ENCODE measurements at regions not wholly inside any gene's neighbourhood (a gene's known extent, or its start where the extent isn't known, plus 50 kb on each side); places are given as distances from the start of the nearest gene placed in this dataset.

DNA sequence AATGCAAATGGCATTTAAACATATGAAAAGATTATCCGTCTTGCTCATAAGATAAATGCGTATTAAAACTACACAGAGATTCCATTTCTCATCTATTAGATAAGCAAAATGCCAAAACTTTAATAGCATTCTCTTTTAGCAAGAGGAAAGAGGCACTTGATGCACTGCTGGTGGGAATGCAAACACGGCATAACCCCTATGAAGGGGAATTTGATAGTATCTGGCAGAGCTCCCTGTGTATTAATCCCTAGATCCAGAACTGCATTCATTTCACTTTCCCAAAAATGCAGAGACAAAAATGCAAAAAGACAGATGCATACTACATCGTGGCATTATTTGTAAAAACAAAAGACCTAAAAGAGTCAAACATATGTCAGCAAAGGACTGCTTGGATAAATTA, 193.6 kb upstream of the STARD13 start:
- TF ChIP-seq CTCF (IDR thresholded peaks at IDR 0.05; ENCODE audit: poor library complexity, severe bottlenecking) (no peak), EP300 (conservative IDR thresholded peaks at IDR 0.05; ENCODE audit: poor library complexity, severe bottlenecking) (no peak), POLR2AphosphoS5 (IDR thresholded peaks at IDR 0.05) (no peak), TAF1 (IDR thresholded peaks at IDR 0.05; ENCODE audit: low read depth) (no peak), EZH2 (IDR thresholded peaks at IDR 0.05; ENCODE audit: borderline replicate concordance, insufficient read depth, low read length, poor library complexity, severe bottlenecking) (no peak)
